Dendritic cell treated with granulocyte-macrophage colony-stimulating factor and Interleukin-4, amounts not matched to agents 40 ng/mL and 50 ng/mL, for 4 days (primary cell): ENCODE measurements at regions not wholly inside any gene's neighbourhood (a gene's known extent, or its start where the extent isn't known, plus 50 kb on each side); places are given as distances from the start of the nearest gene placed in this dataset.

Experiments used
- H3K27ac Mint-ChIP-seq: one replicate; pipeline ENCODE4 v1.8.0; 2022; ENCODE audit warnings: mild to moderate bottlenecking, mixed read lengths
- H3K27me3 Mint-ChIP-seq: one replicate; pipeline ENCODE4 v1.8.0; 2022; ENCODE audit warnings: mild to moderate bottlenecking, mixed read lengths
- H3K36me3 Mint-ChIP-seq: one replicate; pipeline ENCODE4 v1.8.0; 2022; ENCODE audit warnings: low read depth, mixed read lengths
- H3K4me1 Mint-ChIP-seq: one replicate; pipeline ENCODE4 v1.8.0; 2022; ENCODE audit warnings: low read depth, mixed read lengths
- H3K4me3 Mint-ChIP-seq: one replicate; pipeline ENCODE4 v1.8.0; 2022; ENCODE audit warnings: mild to moderate bottlenecking, moderate library complexity, mixed read lengths
- H3K9me3 Mint-ChIP-seq: one replicate; pipeline ENCODE4 v1.8.0; 2022; ENCODE audit warnings: mixed read lengths
- intact Hi-C: fragments of 100-400 bp; cut with micrococcal nuclease; formaldehyde crosslinking; loops from one replicate; pipeline ENCODE4 v1.15.0; 2022

DNA sequence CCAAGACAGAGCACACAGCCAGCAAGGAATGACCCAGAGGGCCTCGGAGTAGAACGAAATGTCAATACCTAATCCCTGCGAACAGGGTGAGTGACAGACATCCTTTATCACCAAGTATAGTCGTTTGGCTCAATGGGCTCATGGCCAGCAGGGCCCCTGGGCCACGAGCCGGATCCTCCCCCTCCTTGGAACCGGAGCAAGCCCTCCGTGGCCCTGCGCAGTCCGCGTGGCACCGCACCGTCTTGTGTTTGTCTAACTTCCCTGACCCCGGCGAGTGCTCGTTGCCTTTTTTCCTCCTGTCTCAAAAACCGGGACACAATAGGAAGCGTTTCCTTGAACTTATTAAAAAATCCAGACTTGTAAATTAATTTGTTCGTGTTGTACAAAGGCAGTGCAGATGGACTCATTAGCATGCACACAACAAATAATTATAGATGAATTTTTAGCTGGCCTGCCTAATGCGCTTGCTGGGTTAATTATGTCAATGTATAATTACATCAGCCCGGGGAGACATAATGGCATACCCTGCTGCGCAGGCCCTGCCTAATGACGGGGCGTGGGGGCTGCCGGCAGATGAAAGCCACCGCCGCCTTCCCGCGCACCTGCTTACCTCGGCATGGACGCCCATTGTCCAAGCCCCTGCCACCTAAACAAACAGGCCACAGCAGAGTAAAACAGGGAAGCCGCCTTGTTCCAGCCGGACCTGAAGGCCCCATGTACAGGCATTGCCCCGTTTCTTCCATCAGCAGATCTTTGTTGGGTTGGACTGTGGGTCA is 81.6 kb downstream of the PHETA1 start:
- no peaks in the 10 kb centered on the region for H3K9me3 Mint-ChIP-seq
- no peak overlapping the region for H3K27ac Mint-ChIP-seq
- H3K4me1 Mint-ChIP-seq, result peaks cover 11% of the 10 kb centered on the region
- H3K27me3 Mint-ChIP-seq, result peaks cover 4% of the 10 kb centered on the region
- H3K36me3 Mint-ChIP-seq, result no peaks in the 10 kb centered on the region
- no peak overlapping the region for H3K4me3 Mint-ChIP-seq
- intact Hi-C loops, result no loop called here

DNA sequence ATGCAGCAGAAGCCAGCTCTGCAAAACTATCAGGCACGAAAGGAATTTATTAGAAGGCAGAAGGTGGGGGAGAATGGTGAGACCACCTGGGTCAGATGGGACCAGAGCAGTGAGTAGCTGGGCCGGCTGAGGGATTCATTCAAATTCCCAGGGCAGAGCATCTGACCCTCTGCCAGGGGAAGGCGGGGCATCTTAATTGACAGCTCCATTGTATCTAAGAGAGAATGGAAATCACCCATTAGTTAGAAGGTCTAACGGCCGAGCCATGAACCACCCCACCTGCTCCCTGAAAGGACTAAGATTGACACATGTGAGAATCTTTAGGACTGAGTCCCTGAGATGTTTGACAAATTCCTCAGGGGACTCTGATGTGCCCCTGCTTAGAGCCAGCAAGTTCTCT is 83.7 kb downstream of the PHETA1 start:
- H3K36me3 Mint-ChIP-seq, result peaks cover 8% of the 10 kb centered on the region
- H3K9me3 Mint-ChIP-seq, result peaks cover 17% of the 10 kb centered on the region
- H3K27me3 Mint-ChIP-seq, result peaks cover 13% of the 10 kb centered on the region
- intact Hi-C loops, result no loop called here
- H3K4me1 Mint-ChIP-seq, result peaks cover 11% of the 10 kb centered on the region
- no peak overlapping the region for H3K4me3 Mint-ChIP-seq
- H3K27ac Mint-ChIP-seq, result no peak overlapping the region

DNA sequence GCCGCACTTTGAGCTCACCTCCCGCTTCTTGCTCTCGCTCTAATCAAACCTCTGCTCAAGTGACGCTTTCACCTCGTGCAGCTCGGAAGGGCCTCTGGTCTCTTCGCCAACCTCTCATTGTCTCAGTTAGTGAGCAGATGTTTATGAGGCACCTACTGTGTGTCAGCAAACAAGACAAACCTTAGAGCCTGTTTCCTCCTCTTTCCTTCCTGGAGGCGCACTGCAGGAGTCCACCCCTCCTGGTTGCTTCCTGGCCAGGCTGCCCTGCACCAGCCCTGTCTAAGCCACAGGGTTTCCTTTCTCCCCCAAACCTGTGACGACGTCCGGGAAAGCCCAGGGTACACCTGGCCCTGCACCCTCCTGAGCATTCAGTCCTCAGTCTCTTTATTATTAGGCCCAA is 84.2 kb downstream of the PHETA1 start:
- Mint-ChIP-seq H3K27ac (no peak overlapping the region), H3K27me3 (peaks cover 13% of the 10 kb centered on the region), H3K4me3 (no peak overlapping the region), H3K4me1 (peaks cover 11% of the 10 kb centered on the region), H3K36me3 (peaks cover 8% of the 10 kb centered on the region), H3K9me3 (peaks cover 18% of the 10 kb centered on the region)
- intact Hi-C loops, result no loop called here

DNA sequence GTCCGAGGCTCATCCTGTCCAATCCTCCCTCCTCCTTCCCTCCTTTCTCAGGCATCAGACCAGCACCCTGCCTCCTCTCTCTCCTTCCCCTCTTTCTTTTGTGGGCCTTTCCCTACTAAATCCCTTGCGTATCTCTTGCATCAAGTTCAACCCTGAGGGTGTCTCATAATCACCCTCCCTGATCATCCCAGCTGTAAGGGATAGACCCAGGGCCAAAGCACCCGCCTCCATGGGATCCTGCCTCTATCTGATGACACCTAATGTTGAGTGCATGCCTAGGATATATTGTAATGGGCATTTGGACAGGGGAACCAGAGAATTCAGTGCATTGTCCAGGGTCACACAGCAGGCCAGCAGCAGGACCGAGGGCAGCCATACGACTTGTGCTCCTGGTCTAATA is 84.9 kb downstream of the PHETA1 start:
- intact Hi-C loops, result no loop called here
- Mint-ChIP-seq H3K9me3 (peaks cover 18% of the 10 kb centered on the region), H3K27ac (no peak overlapping the region), H3K27me3 (peaks cover 13% of the 10 kb centered on the region), H3K4me1 (peaks cover 11% of the 10 kb centered on the region), H3K4me3 (no peak overlapping the region), H3K36me3 (peaks cover 8% of the 10 kb centered on the region)

DNA sequence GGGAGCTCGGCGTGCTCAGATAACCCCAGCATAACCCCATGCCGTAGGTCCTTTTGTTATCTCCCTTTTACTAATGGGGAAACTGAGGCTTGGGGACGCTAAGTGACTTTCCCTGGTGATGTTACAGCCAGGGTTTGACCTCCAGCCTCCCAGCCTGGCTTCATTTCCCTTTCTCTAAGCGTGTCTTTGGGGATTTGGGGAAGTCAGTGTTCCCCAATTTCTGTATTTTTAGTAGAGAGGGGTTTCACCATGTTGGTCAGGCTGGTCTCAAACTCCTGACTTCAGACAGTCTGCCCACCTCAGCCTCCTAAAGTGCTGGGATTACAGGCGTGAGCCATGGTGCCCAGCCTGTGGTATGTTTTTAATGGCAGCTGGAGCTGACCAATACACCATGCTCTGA is 85.4 kb downstream of the PHETA1 start:
- intact Hi-C loops, result no loop called here
- peaks cover 13% of the 10 kb centered on the region for H3K27me3 Mint-ChIP-seq
- H3K27ac Mint-ChIP-seq, result no peak overlapping the region
- H3K36me3 Mint-ChIP-seq, result peaks cover 8% of the 10 kb centered on the region
- H3K9me3 Mint-ChIP-seq, result peaks cover 18% of the 10 kb centered on the region
- peaks cover 11% of the 10 kb centered on the region for H3K4me1 Mint-ChIP-seq
- no peak overlapping the region for H3K4me3 Mint-ChIP-seq

DNA sequence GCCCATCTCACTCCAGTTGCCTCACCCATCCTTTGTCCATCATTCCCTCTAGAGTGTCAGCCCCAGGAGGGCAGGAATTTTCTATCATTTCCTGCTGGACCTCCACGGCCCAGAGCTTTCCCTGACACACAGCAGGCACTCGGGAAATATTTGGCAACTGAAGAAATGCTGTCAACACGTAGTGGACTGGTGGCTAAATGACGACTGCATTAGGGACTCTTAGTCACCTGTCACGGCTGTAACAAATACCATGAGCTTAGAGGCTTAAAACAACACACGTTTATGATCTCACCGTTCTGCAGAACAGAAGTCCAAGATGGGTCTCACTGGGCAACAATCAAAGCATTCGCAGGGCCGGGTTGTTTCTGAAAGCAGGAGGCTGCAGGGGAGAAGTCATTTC is 91.3 kb downstream of the PHETA1 start:
- no peak overlapping the region for H3K4me3 Mint-ChIP-seq
- peaks cover 8% of the 10 kb centered on the region for H3K36me3 Mint-ChIP-seq
- H3K27ac Mint-ChIP-seq, result no peak overlapping the region
- intact Hi-C loops, result loop anchor here (10.0 kb wide), 1 partner anchor 133 kb away; no protein-coding TSS in a partner anchor
- peaks cover 18% of the 10 kb centered on the region for H3K9me3 Mint-ChIP-seq
- no peaks in the 10 kb centered on the region for H3K4me1 Mint-ChIP-seq
- peaks cover 9% of the 10 kb centered on the region for H3K27me3 Mint-ChIP-seq

DNA sequence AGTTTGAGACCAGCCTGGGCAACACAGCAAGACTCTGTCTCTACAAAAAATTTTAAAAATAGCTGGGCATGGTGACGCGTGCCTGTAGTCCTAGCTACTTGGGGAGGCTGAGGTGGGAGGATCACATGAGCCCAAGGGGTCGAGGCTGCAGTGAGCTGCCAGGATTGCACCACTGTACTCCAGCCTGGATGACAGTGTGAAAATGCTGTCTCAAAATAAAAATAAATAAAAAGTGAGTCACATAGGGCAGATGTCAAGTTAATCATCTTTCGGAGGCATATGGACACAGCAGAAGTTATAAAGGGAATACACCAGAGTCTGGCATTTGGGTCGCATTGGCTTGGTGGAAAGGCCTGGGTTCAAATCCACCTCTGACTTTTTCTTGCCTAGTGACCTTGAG is 92.7 kb downstream of the PHETA1 start:
- intact Hi-C loops, result loop anchor here (10.0 kb wide), 1 partner anchor 131 kb away; no protein-coding TSS in a partner anchor
- H3K9me3 Mint-ChIP-seq, result peaks cover 10% of the 10 kb centered on the region
- H3K4me3 Mint-ChIP-seq, result no peak overlapping the region
- peaks cover 5% of the 10 kb centered on the region for H3K27me3 Mint-ChIP-seq
- no peaks in the 10 kb centered on the region for H3K4me1 Mint-ChIP-seq
- H3K36me3 Mint-ChIP-seq, result peaks cover 5% of the 10 kb centered on the region
- H3K27ac Mint-ChIP-seq, result no peak overlapping the region

DNA sequence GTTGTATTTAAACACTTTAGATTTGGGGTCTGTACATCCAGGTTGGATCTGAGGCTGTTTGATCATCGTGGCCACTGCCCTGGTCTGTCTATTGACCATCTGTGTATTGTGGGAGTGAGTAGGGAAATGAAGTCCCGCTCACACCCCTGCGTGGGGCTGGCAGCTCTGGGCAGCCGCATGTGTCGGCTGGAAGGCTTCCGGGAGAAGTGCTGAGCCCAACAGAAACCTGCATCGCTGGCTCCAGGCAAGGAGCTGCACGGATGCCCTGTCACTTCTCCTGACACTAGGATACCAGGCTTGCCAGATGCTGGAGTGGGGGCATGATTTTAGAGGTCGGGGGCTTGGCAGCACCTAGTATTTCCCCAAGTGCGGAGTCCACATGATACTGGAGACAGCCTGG is 93.6 kb downstream of the PHETA1 start:
- Mint-ChIP-seq H3K36me3 (no peaks in the 10 kb centered on the region), H3K27me3 (no peaks in the 10 kb centered on the region), H3K4me1 (peaks cover 4% of the 10 kb centered on the region), H3K4me3 (no peak overlapping the region), H3K27ac (no peak overlapping the region), H3K9me3 (peaks cover 2% of the 10 kb centered on the region)
- intact Hi-C loops, result loop anchor here (10.0 kb wide), 1 partner anchor 131 kb away; no protein-coding TSS in a partner anchor

DNA sequence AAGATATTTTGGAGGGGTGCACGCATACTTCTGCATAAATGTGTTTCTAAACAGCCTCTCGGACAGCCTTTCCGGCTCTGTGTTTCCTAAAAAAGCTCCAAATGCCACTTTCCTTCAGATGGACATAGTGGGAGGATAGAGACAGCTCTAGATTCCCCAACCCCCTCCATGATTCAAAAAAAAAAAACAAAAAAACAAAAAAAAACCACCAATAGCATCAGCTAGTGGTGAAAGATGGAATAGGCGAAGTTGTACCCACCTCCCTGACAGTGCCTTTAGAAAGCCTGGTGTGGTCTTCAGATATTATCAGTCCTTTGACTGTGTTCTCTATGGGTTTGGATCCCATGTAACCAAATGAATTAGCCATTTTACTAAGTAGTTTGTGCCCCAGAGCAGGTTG is 94.1 kb downstream of the PHETA1 start:
- intact Hi-C loops, result loop anchor here (10.0 kb wide), 1 partner anchor 130 kb away; no protein-coding TSS in a partner anchor
- Mint-ChIP-seq H3K9me3 (no peaks in the 10 kb centered on the region), H3K27me3 (peaks cover 2% of the 10 kb centered on the region), H3K36me3 (no peaks in the 10 kb centered on the region), H3K27ac (no peak overlapping the region), H3K4me1 (peaks cover 9% of the 10 kb centered on the region), H3K4me3 (no peak overlapping the region)

DNA sequence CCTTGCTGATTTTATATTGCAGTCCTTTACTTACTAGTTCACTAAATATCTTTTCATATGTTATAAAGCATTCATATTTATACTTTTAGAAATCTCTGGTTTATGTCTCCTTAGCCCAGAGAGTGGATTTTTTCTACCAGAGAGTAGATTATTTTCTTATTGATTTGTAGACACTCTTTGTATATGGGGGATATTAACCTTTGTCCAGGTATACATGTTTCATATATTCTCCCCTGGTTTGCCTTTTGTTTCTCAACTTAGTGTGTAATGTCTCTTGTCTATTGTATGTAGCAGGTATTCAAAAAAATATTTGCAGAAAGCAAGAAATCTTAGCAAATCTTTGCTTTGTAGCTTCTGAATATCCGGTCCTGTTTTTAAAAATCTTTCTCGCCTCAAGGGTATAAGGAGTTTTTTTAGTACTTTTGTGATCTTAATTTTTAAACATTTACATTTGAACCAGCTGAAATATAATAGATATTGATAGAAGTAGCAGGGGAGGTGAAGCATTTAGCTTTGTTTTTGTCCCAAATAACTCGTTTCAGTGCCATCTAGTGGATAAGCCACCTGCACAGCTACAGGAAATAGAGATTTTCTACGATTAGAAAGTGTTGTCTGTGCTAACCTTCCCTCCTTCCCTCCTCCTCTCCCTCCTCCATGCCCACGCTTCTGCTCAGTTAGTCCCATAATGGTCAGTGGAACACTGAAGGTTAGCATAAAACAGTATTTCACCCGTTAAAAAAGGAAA is 97.0 kb downstream of the PHETA1 start:
- peaks cover 14% of the 10 kb centered on the region for H3K4me1 Mint-ChIP-seq
- H3K4me3 Mint-ChIP-seq, result no peak overlapping the region
- peaks cover 2% of the 10 kb centered on the region for H3K27me3 Mint-ChIP-seq
- H3K9me3 Mint-ChIP-seq, result no peaks in the 10 kb centered on the region
- intact Hi-C loops, result loop anchor here (10.0 kb wide), 1 partner anchor 127 kb away; no protein-coding TSS in a partner anchor
- H3K36me3 Mint-ChIP-seq, result no peaks in the 10 kb centered on the region
- H3K27ac Mint-ChIP-seq, result no peak overlapping the region

DNA sequence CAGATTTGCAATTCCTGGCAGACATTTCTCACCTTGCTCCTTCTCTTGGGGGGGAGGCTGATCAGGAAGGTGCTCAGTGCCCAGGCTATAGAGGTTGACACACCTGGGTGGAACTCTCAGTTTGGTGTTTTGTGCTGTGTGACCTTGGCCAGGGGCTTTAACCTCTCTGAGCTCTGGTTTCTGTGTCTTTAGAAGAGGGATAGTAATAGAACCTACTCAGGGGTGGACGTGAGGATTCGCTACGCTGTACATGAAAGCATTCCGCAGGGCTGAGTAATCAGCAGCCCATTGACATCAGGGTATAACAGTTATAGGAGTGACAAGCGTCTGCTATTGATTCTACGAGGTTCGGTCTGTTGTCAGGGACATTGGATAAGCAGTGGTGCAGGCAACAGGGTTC is 98.1 kb downstream of the PHETA1 start:
- H3K9me3 Mint-ChIP-seq, result no peaks in the 10 kb centered on the region
- H3K36me3 Mint-ChIP-seq, result no peaks in the 10 kb centered on the region
- intact Hi-C loops, result loop anchor here (10.0 kb wide), 1 partner anchor 126 kb away; no protein-coding TSS in a partner anchor
- no peak overlapping the region for H3K27ac Mint-ChIP-seq
- peaks cover 2% of the 10 kb centered on the region for H3K27me3 Mint-ChIP-seq
- H3K4me3 Mint-ChIP-seq, result no peak overlapping the region
- peaks cover 14% of the 10 kb centered on the region for H3K4me1 Mint-ChIP-seq

DNA sequence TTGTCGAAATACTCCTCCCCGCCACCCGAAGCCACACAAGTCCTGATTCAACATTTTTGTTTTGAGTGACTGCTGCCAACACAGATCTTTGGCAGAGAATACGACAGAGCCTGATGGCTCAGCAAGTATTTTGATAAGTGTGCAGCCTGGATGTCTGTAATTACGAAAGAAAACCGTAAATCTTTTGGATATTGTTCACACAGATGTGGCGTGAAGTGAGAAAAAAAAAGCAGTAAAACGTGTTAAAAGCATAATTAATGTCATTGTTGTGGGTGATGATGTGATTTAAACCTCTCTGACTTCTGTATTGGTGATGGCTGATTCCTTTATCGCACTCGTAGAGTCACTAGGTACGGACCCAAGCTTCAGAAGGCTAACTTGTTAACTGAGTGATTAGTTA is 98.7 kb downstream of the PHETA1 start:
- H3K4me3 Mint-ChIP-seq, result no peak overlapping the region
- H3K9me3 Mint-ChIP-seq, result no peaks in the 10 kb centered on the region
- peaks cover 14% of the 10 kb centered on the region for H3K4me1 Mint-ChIP-seq
- intact Hi-C loops, result loop anchor here (10.0 kb wide), 1 partner anchor 125 kb away; no protein-coding TSS in a partner anchor
- H3K36me3 Mint-ChIP-seq, result no peaks in the 10 kb centered on the region
- peaks cover 2% of the 10 kb centered on the region for H3K27me3 Mint-ChIP-seq
- no peak overlapping the region for H3K27ac Mint-ChIP-seq

DNA sequence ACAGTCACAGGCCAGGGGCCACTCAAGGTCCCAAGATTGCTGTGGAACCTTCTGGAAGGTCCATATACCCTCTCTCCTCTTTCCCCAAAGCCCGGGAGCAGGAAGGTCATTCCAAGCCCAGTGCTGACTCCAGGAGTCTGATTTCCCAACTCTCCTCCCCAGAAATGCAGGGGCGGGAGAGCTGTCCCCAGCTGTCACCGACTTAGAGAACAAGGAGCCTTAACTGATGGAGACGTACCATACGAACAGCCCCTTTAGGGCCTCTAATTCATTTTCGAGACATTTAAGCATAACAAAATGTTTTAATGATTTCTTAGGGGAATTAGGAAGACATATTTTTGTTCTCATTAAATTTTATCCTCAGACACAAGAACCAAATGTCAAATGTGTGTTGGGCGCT is 99.2 kb downstream of the PHETA1 start:
- H3K4me1 Mint-ChIP-seq, result peaks cover 14% of the 10 kb centered on the region
- no peak overlapping the region for H3K4me3 Mint-ChIP-seq
- H3K27ac Mint-ChIP-seq, result no peak overlapping the region
- no peaks in the 10 kb centered on the region for H3K36me3 Mint-ChIP-seq
- H3K27me3 Mint-ChIP-seq, result peaks cover 2% of the 10 kb centered on the region
- intact Hi-C loops, result loop anchor here (10.0 kb wide), 1 partner anchor 125 kb away; no protein-coding TSS in a partner anchor
- no peaks in the 10 kb centered on the region for H3K9me3 Mint-ChIP-seq
